ENCODE measurements at regions not wholly inside any gene's neighbourhood (a gene's known extent, or its start where the extent isn't known, plus 50 kb on each side); places are given as distances from the start of the nearest gene placed in this dataset.
"Not testable (repeated sequence)": the region's sequence is repeated elsewhere in the genome, so short reads cannot be mapped to it uniquely, and the experiment has no call there.

DNA sequence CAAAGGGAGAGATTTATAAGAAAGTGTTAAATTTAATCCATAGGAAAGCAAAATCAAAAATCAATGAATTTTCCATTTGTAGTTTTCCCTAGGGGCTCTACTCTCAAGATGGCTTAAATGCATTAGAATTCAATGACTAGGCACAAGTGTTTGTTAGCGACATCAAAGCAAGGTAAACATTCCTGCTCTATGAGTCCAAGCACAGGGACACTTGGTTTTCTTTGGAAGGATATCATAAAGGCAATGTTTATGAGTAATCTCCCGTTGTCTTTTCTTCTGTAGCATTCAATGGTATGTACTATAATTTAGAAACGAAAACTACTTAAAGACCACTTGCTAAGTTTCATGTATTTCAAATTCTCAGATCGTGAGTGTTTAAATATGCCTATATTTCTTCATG is 54.8 kb upstream of the ZNF717 start:
- H3K4me3 ChIP-seq (ENCODE audit: low read depth, low read length); H3K4me1 ChIP-seq (ENCODE audit: control insufficient read depth, insufficient read depth, low read length); CTCF ChIA-PET; H3K36me3 ChIP-seq (ENCODE audit: control insufficient read depth in 2 of 2, insufficient read depth in 1 of 2, low read length in 2 of 2); POLR2A ChIA-PET; H3K27ac ChIP-seq (ENCODE audit: extremely low read depth, low read depth, low read length); H3K9me3 ChIP-seq (ENCODE audit: control insufficient read depth, insufficient read depth, low read depth, low read length): not testable (repeated sequence)

DNA sequence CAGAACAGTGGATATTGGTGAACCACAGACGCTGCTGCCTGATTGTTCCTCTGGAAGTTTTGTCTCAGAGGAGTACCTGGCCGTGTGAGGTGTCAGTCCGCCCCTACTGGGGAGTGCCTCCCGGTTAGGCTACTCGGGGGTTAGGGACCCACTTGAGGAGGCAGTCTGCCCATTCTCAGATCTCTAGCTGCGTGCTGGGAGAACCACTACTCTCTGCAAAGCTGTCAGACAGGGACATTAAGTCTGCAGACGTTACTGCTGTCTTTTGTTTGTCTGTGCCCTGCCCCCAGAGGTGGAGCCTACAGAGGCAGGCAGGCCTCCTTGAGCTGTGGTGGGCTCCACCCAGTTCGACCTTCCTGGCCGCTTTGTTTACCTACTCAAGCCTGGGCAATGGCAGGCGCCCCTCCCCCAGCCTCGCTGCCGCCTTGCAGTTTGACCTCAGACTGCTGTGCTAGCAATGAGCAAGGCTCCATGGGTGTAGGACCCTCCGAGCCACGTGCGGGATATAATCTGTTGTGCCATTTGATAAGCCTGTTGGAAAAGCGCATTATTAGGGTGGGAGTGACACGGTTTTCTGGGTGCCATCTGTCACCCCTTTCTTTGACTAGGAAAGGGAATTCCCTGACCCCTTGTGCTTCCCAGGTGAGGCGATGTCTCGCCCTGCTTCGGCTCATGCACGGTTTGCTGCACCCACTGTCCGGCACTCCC is 65.1 kb upstream of the ZNF717 start:
- CTCF ChIA-PET; H3K9me3 ChIP-seq (ENCODE audit: control insufficient read depth, insufficient read depth, low read depth, low read length); H3K4me1 ChIP-seq (ENCODE audit: control insufficient read depth, insufficient read depth, low read length); POLR2A ChIA-PET; H3K4me3 ChIP-seq (ENCODE audit: low read depth, low read length); H3K27ac ChIP-seq (ENCODE audit: extremely low read depth, low read depth, low read length); H3K36me3 ChIP-seq (ENCODE audit: control insufficient read depth in 2 of 2, insufficient read depth in 1 of 2, low read length in 2 of 2): not testable (repeated sequence)

DNA sequence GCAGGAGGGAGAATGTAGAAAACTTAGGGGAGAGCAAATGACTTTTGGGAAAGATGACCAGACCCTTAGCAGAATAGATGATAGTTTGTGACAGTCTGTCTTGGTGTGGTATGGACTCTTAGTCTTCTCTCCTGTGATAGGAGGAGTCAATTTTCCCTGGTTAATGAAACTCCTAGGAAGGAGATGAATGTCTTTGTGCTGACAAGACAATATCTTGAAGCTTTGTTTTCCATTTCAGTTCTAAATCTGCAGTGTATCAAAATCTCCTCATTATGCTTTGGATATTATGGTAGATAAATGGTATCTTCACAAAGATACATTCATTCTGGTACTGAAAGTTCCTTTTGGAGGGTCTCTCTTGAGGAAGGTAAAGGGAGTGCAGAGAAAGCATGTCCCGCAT is 77.8 kb upstream of the ZNF717 start:
- TF ChIP-seq ZNF621 (tag by site-specific recombination; IDR thresholded peaks at IDR 0.05) (no peak), TCF7L2 (IDR thresholded peaks at IDR 0.05; ENCODE audit: borderline replicate concordance, low read depth, low read length) (no peak), ZSCAN23 (tag by site-specific recombination; IDR thresholded peaks at IDR 0.05) (no peak), ZNF404 (tag by site-specific recombination; IDR thresholded peaks at IDR 0.05) (no peak)
- CTCF ChIA-PET, result no interaction called here
- POLR2A ChIA-PET, result no interaction called here

DNA sequence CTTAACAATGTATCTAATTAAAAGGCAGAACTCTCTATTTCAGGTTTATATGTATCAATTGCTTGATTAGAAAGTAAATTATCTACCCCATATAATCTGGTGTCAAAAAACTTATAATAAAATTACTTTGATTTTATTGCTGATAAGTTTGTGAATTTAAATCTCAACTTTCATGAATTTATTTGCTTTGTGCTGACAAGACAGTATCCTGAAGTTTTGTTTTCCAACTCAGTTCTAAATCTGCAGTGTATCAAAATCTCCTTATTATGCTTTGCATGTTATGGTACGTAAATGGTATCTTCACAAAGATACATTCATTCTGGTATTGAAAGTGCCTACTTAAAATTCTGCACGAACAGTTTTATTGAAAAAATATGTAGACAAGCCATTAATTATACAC is 78.5 kb upstream of the ZNF717 start:
- Histone ChIP-seq H3K4me3 (ENCODE audit: low read depth, low read length) (no peak overlapping the region), H3K9me3 (ENCODE audit: control insufficient read depth, insufficient read depth, low read depth, low read length) (no peaks in the 10 kb centered on the region), H3K36me3 (ENCODE audit: control insufficient read depth in 2 of 2, insufficient read depth in 1 of 2, low read length in 2 of 2) (no peaks in the 10 kb centered on the region), H3K4me1 (ENCODE audit: control insufficient read depth, insufficient read depth, low read length) (no peaks in the 10 kb centered on the region), H3K27ac (ENCODE audit: extremely low read depth, low read depth, low read length) (no peak overlapping the region)
- CTCF ChIA-PET, result no interaction called here
- POLR2A ChIA-PET, result no interaction called here
- TF ChIP-seq OSR2 (tag by site-specific recombination; IDR thresholded peaks at IDR 0.05), result no peak
- TF ChIP-seq ZNF600 (tag by site-specific recombination; IDR thresholded peaks at IDR 0.05), result no peak
- no peak for TF ChIP-seq PRDM1 (tag by site-specific recombination; IDR thresholded peaks at IDR 0.05)
- TF ChIP-seq ZNF621 (tag by site-specific recombination; IDR thresholded peaks at IDR 0.05), result no peak
- TF ChIP-seq, protein P1, sequence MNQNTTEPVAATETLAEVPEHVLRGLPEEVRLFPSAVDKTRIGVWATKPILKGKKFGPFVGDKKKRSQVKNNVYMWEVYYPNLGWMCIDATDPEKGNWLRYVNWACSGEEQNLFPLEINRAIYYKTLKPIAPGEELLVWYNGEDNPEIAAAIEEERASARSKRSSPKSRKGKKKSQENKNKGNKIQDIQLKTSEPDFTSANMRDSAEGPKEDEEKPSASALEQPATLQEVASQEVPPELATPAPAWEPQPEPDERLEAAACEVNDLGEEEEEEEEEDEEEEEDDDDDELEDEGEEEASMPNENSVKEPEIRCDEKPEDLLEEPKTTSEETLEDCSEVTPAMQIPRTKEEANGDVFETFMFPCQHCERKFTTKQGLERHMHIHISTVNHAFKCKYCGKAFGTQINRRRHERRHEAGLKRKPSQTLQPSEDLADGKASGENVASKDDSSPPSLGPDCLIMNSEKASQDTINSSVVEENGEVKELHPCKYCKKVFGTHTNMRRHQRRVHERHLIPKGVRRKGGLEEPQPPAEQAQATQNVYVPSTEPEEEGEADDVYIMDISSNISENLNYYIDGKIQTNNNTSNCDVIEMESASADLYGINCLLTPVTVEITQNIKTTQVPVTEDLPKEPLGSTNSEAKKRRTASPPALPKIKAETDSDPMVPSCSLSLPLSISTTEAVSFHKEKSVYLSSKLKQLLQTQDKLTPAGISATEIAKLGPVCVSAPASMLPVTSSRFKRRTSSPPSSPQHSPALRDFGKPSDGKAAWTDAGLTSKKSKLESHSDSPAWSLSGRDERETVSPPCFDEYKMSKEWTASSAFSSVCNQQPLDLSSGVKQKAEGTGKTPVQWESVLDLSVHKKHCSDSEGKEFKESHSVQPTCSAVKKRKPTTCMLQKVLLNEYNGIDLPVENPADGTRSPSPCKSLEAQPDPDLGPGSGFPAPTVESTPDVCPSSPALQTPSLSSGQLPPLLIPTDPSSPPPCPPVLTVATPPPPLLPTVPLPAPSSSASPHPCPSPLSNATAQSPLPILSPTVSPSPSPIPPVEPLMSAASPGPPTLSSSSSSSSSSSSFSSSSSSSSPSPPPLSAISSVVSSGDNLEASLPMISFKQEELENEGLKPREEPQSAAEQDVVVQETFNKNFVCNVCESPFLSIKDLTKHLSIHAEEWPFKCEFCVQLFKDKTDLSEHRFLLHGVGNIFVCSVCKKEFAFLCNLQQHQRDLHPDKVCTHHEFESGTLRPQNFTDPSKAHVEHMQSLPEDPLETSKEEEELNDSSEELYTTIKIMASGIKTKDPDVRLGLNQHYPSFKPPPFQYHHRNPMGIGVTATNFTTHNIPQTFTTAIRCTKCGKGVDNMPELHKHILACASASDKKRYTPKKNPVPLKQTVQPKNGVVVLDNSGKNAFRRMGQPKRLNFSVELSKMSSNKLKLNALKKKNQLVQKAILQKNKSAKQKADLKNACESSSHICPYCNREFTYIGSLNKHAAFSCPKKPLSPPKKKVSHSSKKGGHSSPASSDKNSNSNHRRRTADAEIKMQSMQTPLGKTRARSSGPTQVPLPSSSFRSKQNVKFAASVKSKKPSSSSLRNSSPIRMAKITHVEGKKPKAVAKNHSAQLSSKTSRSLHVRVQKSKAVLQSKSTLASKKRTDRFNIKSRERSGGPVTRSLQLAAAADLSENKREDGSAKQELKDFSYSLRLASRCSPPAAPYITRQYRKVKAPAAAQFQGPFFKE (tag by site-specific recombination; IDR thresholded peaks at IDR 0.05; ENCODE audit: borderline replicate concordance), result no peak
- TF ChIP-seq GFI1B (tag by site-specific recombination; IDR thresholded peaks at IDR 0.05), result no peak
- no peak for TF ChIP-seq ZBTB17 (tag by site-specific recombination; IDR thresholded peaks at IDR 0.05)
- TF ChIP-seq ZNF624 (tag by site-specific recombination; IDR thresholded peaks at IDR 0.05), result no peak
- no peak for TF ChIP-seq ZFP3 (tag by site-specific recombination; IDR thresholded peaks at IDR 0.05; ENCODE audit: low read depth)
- TF ChIP-seq ZNF776 (tag by site-specific recombination; IDR thresholded peaks at IDR 0.05; ENCODE audit: borderline replicate concordance), result no peak
- TF ChIP-seq ZFP37 (tag by site-specific recombination; IDR thresholded peaks at IDR 0.05), result no peak
- TF ChIP-seq, protein P2, sequence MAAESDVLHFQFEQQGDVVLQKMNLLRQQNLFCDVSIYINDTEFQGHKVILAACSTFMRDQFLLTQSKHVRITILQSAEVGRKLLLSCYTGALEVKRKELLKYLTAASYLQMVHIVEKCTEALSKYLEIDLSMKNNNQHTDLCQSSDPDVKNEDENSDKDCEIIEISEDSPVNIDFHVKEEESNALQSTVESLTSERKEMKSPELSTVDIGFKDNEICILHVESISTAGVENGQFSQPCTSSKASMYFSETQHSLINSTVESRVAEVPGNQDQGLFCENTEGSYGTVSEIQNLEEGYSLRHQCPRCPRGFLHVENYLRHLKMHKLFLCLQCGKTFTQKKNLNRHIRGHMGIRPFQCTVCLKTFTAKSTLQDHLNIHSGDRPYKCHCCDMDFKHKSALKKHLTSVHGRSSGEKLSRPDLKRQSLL (tag by site-specific recombination; IDR thresholded peaks at IDR 0.05), result no peak
- TF ChIP-seq, protein P3, sequence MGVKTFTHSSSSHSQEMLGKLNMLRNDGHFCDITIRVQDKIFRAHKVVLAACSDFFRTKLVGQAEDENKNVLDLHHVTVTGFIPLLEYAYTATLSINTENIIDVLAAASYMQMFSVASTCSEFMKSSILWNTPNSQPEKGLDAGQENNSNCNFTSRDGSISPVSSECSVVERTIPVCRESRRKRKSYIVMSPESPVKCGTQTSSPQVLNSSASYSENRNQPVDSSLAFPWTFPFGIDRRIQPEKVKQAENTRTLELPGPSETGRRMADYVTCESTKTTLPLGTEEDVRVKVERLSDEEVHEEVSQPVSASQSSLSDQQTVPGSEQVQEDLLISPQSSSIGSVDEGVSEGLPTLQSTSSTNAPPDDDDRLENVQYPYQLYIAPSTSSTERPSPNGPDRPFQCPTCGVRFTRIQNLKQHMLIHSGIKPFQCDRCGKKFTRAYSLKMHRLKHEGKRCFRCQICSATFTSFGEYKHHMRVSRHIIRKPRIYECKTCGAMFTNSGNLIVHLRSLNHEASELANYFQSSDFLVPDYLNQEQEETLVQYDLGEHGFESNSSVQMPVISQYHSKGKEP (tag by site-specific recombination; IDR thresholded peaks at IDR 0.05), result no peak
- TF ChIP-seq ZNF654 (tag by site-specific recombination; IDR thresholded peaks at IDR 0.05; ENCODE audit: low read depth), result no peak
- no peak for TF ChIP-seq YY2 (tag by site-specific recombination; IDR thresholded peaks at IDR 0.05)
- no peak for TF ChIP-seq ZNF37A (tag by site-specific recombination; IDR thresholded peaks at IDR 0.05)
- TF ChIP-seq HOXA7 (CRISPR knock-in tag; IDR thresholded peaks at IDR 0.05; ENCODE audit: borderline replicate concordance), result no peak
- no peak for TF ChIP-seq ZNF473 (tag by site-specific recombination; IDR thresholded peaks at IDR 0.05)

More for the DNA sequence above, 77.8 kb upstream of the ZNF717 start:
- H3K36me3 ChIP-seq (ENCODE audit: control insufficient read depth in 2 of 2, insufficient read depth in 1 of 2, low read length in 2 of 2), result no peaks in the 10 kb centered on the region
- H3K4me1 ChIP-seq (ENCODE audit: control insufficient read depth, insufficient read depth, low read length), result no peaks in the 10 kb centered on the region
- H3K27ac ChIP-seq (ENCODE audit: extremely low read depth, low read depth, low read length), result no peak overlapping the region
- no peak overlapping the region for H3K4me3 ChIP-seq (ENCODE audit: low read depth, low read length)
- H3K9me3 ChIP-seq (ENCODE audit: control insufficient read depth, insufficient read depth, low read depth, low read length), result no peaks in the 10 kb centered on the region
